ENCODE measurements at regions not wholly inside any gene's neighbourhood (a gene's known extent, or its start where the extent isn't known, plus 50 kb on each side); places are given as distances from the start of the nearest gene placed in this dataset.

DNA sequence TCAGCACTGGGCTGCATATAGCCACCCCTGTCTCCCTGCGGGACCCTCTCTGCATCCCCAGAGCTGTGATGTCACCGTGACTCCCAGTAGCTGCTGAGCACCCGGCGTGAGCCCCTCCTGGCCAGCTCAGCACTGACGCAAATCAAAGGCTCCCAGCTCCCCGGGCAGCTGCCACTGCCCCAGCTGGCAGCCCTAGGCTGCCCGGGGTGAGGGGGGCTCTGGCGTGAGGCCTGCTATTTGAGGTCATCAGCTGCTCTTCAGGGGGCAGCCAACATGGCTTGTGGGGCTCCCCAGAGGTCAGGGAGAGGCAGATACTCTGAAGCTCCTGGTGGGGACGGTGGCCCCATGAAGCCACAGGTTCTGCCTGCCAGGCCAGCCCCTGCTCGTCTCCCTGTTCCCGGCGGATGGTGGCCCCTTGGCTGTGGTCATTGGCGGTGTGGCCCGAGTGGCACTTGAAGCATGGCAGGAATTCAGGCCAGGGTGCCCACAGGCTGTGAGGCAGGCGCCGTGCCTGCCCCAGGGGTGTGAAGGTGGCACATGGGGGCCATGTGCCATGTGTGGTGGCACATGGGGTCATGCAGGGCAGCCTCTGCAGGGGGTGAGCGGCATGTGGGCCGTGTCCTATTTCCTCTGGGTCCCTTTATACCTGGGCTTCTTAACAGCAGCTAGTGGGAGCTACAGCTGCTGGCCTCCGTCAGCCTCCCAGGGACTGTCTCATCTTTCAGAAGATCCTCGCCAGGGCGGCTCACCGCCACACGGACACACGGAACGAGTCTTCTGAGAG, 85.4 kb downstream of the SIK1 start:
- Mint-ChIP-seq H3K36me3 (ENCODE audit: insufficient read depth, unreplicated experiment) (peaks cover 23% of the 10 kb centered on the region), H3K4me1 (ENCODE audit: low read depth, unreplicated experiment) (peaks cover 43% of the 10 kb centered on the region), H3K27me3 (ENCODE audit: unreplicated experiment) (no peaks in the 10 kb centered on the region), H3K27ac (ENCODE audit: unreplicated experiment) (peak overlapping the region; percentile 62), H3K4me3 (ENCODE audit: low read depth, unreplicated experiment) (no peak overlapping the region), H3K9me3 (ENCODE audit: low read depth, unreplicated experiment) (no peaks in the 10 kb centered on the region)
- intact Hi-C loops (cut with micrococcal nuclease; ENCODE audit: unreplicated experiment), result no loop called here
- no TSS peak for BruUV-seq (replicated peaks)
- CTCF ChIA-PET, result interaction anchor here (1.0 kb wide), 1 partner anchor 34 kb away, joined by 3 read pairs; no protein-coding TSS in a partner anchor
- DNase-seq, result no peak
- TF ChIP-seq, protein P1, sequence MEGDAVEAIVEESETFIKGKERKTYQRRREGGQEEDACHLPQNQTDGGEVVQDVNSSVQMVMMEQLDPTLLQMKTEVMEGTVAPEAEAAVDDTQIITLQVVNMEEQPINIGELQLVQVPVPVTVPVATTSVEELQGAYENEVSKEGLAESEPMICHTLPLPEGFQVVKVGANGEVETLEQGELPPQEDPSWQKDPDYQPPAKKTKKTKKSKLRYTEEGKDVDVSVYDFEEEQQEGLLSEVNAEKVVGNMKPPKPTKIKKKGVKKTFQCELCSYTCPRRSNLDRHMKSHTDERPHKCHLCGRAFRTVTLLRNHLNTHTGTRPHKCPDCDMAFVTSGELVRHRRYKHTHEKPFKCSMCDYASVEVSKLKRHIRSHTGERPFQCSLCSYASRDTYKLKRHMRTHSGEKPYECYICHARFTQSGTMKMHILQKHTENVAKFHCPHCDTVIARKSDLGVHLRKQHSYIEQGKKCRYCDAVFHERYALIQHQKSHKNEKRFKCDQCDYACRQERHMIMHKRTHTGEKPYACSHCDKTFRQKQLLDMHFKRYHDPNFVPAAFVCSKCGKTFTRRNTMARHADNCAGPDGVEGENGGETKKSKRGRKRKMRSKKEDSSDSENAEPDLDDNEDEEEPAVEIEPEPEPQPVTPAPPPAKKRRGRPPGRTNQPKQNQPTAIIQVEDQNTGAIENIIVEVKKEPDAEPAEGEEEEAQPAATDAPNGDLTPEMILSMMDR (IDR thresholded peaks at IDR 0.05; ENCODE audit: unreplicated experiment), result no peak

DNA sequence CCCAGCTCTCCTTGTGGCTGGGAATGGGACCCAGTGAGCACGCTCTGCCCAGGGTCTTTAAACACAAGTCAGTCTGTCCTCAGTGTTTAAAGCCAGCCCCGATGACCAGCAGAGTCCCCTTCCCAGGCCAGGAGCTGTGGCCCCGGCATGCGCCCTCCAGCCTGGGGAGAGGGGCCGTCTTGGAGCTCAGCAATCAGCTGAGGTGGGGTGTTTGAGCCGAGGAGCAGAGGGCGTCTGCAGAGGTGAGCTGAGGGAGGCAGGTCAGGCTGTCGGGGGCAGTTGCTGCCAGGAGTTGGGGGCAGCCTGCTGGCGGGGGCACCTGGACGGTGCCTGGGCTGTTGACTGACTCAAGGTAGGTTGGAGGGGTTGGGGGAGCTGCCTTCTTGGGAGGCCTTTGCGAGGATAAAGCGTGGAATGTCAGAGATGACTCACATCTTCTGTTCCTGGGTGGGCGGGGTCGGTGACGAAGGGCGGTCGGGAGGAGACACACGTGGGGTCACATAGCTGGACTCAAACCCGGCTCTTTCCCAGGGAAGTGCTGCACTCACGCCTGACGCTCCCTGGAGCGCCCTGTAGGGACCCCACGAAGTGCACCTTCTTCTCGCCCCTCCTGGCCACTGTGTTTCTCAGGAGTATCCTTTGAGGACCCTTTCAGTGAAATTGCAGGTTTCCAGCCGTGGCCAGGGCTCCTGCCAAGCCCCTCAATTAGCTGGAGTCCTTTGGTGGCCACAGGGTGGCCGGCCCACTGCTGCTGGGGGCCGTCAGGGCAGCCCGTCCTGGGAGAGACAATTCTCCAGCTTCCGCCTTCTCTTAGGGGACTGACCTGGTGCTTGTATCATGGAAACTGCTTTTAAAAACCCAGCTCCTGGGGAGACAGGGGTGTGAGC, 86.2 kb downstream of the SIK1 start:
- H3K4me3 Mint-ChIP-seq (ENCODE audit: low read depth, unreplicated experiment), result no peak overlapping the region
- TF ChIP-seq, protein P1 (IDR thresholded peaks at IDR 0.05; ENCODE audit: unreplicated experiment), result no peak
- no peaks in the 10 kb centered on the region for H3K27me3 Mint-ChIP-seq (ENCODE audit: unreplicated experiment)
- H3K4me1 Mint-ChIP-seq (ENCODE audit: low read depth, unreplicated experiment), result peaks cover 37% of the 10 kb centered on the region
- DNase-seq, result peak; percentile 77
- peak overlapping the region; percentile 62 for H3K27ac Mint-ChIP-seq (ENCODE audit: unreplicated experiment)
- no peaks in the 10 kb centered on the region for H3K9me3 Mint-ChIP-seq (ENCODE audit: low read depth, unreplicated experiment)
- no TSS peak for BruUV-seq (replicated peaks)
- peaks cover 23% of the 10 kb centered on the region for H3K36me3 Mint-ChIP-seq (ENCODE audit: insufficient read depth, unreplicated experiment)
- intact Hi-C loops (cut with micrococcal nuclease; ENCODE audit: unreplicated experiment), result no loop called here
- CTCF ChIA-PET, result interaction anchor here (1.0 kb wide), 1 partner anchor 34 kb away, joined by 3 read pairs; no protein-coding TSS in a partner anchor

DNA sequence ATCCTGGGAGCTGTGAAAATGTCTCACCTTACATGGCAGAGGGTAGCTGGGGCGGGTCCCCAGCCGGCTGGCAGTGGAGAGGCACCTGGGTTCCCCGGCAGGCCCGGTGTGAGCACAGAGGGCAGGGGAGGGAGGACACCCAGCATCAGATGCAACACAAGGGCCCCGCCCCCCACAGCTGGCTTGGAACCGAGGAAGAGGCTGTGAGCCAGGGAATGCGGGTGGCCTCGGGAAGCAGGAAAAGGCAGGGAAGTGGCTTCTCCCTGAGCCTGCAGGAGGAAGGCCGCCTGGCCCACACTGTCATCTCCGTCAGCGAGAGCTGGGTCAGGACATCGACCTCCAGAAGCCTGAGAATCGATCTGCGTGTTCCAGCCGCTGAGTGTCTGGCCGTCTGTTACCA, 87.3 kb downstream of the SIK1 start:
- DNase-seq, result no peak
- H3K27ac Mint-ChIP-seq (ENCODE audit: unreplicated experiment), result no peak overlapping the region
- peaks cover 40% of the 10 kb centered on the region for H3K4me1 Mint-ChIP-seq (ENCODE audit: low read depth, unreplicated experiment)
- CTCF ChIA-PET, result no interaction called here
- no peaks in the 10 kb centered on the region for H3K9me3 Mint-ChIP-seq (ENCODE audit: low read depth, unreplicated experiment)
- no TSS peak for BruUV-seq (replicated peaks)
- TF ChIP-seq, protein P1 (IDR thresholded peaks at IDR 0.05; ENCODE audit: unreplicated experiment), result no peak
- no peaks in the 10 kb centered on the region for H3K27me3 Mint-ChIP-seq (ENCODE audit: unreplicated experiment)
- no peak overlapping the region for H3K4me3 Mint-ChIP-seq (ENCODE audit: low read depth, unreplicated experiment)
- peaks cover 23% of the 10 kb centered on the region for H3K36me3 Mint-ChIP-seq (ENCODE audit: insufficient read depth, unreplicated experiment)
- intact Hi-C loops (cut with micrococcal nuclease; ENCODE audit: unreplicated experiment), result no loop called here

DNA sequence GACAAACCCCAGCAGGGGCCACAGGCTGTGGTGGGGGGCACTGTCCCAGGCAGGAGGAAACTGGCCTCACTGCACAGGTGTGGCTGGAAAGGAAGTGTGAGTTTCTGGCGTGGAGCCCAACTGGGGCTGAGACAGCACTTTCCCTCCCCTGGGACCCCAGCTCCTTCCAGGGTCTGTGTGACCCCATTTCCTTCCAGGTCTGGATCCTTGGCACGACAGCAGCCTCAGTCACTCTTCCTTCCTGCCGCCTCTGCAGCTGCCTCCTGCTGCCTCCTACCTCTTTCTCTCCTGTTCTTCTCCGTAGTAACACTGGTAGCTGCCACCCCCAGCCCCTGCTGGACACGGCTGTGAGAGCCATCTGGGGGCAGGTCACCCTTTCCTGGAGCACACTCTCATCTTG, 88.0 kb downstream of the SIK1 start:
- H3K9me3 Mint-ChIP-seq (ENCODE audit: low read depth, unreplicated experiment), result no peaks in the 10 kb centered on the region
- peaks cover 47% of the 10 kb centered on the region for H3K4me1 Mint-ChIP-seq (ENCODE audit: low read depth, unreplicated experiment)
- H3K36me3 Mint-ChIP-seq (ENCODE audit: insufficient read depth, unreplicated experiment), result peaks cover 23% of the 10 kb centered on the region
- intact Hi-C loops (cut with micrococcal nuclease; ENCODE audit: unreplicated experiment), result no loop called here
- H3K4me3 Mint-ChIP-seq (ENCODE audit: low read depth, unreplicated experiment), result no peak overlapping the region
- TF ChIP-seq, protein P1 (IDR thresholded peaks at IDR 0.05; ENCODE audit: unreplicated experiment), result no peak
- DNase-seq, result no peak
- peak overlapping the region; percentile 1 for H3K27ac Mint-ChIP-seq (ENCODE audit: unreplicated experiment)
- CTCF ChIA-PET, result no interaction called here
- BruUV-seq (replicated peaks), result no TSS peak
- H3K27me3 Mint-ChIP-seq (ENCODE audit: unreplicated experiment), result no peaks in the 10 kb centered on the region

Measured in Calu3 (cell line).